ENCODE measurements at regions not wholly inside any gene's neighbourhood (a gene's known extent, or its start where the extent isn't known, plus 50 kb on each side); places are given as distances from the start of the nearest gene placed in this dataset.

DNA sequence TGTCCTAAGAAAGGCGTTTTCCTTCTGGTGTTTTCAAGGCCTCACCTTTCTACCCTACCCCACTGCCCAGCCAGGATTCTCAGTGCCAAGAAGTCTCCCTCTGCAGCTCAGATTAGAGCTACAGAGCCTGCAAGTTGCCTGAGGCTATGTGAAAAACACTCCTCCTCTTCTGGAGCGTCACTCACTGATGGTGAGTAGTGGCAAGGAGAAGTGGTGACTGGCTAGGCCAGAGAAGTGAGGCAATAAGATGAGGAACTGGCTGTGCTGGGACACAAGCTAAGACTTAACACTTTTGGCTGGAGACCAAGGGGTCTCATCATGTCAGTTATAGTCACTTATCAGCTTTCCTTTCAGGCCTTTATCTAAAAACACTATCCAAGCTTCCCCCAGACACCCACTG is 86.7 kb upstream of the PRKAR2B start:
- H3K4me3 ChIP-seq, result no peak overlapping the region
- H3K9me3 ChIP-seq, result no peaks in the 10 kb centered on the region
- no peak overlapping the region for H3K27ac ChIP-seq
- intact Hi-C loops (cut with DNase I; ENCODE audit: low total_unique reads), result no loop called here
- no peak for DNase-seq
- H3K27me3 ChIP-seq, result no peaks in the 10 kb centered on the region
- no peaks in the 10 kb centered on the region for H3K36me3 ChIP-seq
- TF ChIP-seq POLR2A (IDR thresholded peaks at IDR 0.05), result no peak
- TF ChIP-seq, protein P1, sequence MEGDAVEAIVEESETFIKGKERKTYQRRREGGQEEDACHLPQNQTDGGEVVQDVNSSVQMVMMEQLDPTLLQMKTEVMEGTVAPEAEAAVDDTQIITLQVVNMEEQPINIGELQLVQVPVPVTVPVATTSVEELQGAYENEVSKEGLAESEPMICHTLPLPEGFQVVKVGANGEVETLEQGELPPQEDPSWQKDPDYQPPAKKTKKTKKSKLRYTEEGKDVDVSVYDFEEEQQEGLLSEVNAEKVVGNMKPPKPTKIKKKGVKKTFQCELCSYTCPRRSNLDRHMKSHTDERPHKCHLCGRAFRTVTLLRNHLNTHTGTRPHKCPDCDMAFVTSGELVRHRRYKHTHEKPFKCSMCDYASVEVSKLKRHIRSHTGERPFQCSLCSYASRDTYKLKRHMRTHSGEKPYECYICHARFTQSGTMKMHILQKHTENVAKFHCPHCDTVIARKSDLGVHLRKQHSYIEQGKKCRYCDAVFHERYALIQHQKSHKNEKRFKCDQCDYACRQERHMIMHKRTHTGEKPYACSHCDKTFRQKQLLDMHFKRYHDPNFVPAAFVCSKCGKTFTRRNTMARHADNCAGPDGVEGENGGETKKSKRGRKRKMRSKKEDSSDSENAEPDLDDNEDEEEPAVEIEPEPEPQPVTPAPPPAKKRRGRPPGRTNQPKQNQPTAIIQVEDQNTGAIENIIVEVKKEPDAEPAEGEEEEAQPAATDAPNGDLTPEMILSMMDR (IDR thresholded peaks at IDR 0.05), result no peak
- H3K4me1 ChIP-seq, result no peaks in the 10 kb centered on the region

DNA sequence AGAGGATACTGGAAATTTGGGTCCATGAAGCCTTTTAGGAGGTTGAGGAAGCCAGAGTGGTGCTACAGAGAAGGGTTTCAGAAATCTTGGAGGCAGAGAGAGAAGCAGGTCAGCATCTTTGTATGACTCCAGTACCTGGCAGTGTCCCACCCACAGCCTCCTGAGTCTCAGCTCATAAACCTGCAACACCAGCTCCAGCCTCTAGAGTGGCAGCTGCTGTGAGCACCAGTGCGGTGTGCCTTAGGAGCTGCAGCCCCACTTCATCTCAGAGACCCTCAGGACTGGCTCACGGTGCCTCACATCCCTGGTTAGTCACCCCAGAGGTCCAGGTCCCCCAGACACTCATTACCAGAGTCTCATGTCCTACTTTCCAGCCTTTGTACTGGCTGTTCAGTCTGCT is 84.8 kb upstream of the PRKAR2B start:
- no peaks in the 10 kb centered on the region for H3K4me1 ChIP-seq
- H3K9me3 ChIP-seq, result no peaks in the 10 kb centered on the region
- H3K4me3 ChIP-seq, result no peak overlapping the region
- no peak overlapping the region for H3K27ac ChIP-seq
- no peaks in the 10 kb centered on the region for H3K36me3 ChIP-seq
- DNase-seq, result no peak
- no peaks in the 10 kb centered on the region for H3K27me3 ChIP-seq
- intact Hi-C loops (cut with DNase I; ENCODE audit: low total_unique reads), result no loop called here
- TF ChIP-seq, protein P1 (IDR thresholded peaks at IDR 0.05), result no peak
- TF ChIP-seq POLR2A (IDR thresholded peaks at IDR 0.05), result no peak

DNA sequence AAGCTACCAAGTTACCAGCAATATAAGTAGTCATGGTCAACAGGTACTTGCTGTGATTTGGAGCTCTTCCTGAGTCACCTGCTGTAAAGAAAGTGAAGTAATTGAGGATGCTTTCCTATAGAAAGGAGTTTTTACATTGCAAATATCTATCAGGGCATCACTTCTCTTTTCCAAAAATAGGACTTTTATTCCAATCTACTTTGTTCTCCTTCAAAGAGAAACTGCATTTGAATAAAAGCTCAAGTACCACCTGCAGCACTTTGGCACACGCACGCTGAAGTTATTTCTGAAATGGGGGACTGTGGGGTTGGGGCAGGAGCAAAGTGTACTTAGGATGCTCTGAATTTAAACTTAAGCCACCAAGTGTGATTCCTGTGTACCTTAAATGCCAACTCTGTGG is 81.8 kb upstream of the PRKAR2B start:
- Histone ChIP-seq H3K4me1 (no peaks in the 10 kb centered on the region), H3K27me3 (no peaks in the 10 kb centered on the region), H3K4me3 (no peak overlapping the region), H3K9me3 (no peaks in the 10 kb centered on the region), H3K36me3 (no peaks in the 10 kb centered on the region), H3K27ac (no peak overlapping the region)
- DNase-seq, result no peak
- no peak for TF ChIP-seq POLR2A (IDR thresholded peaks at IDR 0.05)
- TF ChIP-seq, protein P1 (IDR thresholded peaks at IDR 0.05), result no peak
- intact Hi-C loops (cut with DNase I; ENCODE audit: low total_unique reads), result no loop called here

DNA sequence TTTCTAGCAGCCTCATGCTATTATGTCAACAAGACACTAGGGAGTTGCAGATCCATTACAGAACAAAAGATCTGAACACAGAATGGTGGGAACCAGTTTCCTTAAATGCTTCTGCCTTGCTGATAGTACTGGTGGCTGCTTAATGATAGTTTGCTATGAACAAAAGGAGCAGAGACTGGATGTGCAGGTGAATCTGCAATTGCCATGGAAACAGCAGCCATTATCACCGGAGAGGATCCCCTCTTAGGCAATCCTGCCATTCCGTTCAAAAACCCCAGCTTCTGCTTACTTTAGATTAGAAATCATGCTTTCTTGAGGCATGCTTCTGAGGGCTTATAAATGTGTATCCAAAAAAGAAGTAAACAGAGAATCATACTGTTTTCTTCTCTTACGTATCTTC is 80.0 kb upstream of the PRKAR2B start:
- Histone ChIP-seq H3K4me3 (no peak overlapping the region), H3K36me3 (no peaks in the 10 kb centered on the region), H3K4me1 (no peaks in the 10 kb centered on the region), H3K27me3 (no peaks in the 10 kb centered on the region), H3K27ac (no peak overlapping the region), H3K9me3 (no peaks in the 10 kb centered on the region)
- no peak for TF ChIP-seq POLR2A (IDR thresholded peaks at IDR 0.05)
- TF ChIP-seq, protein P1 (IDR thresholded peaks at IDR 0.05), result no peak
- DNase-seq, result no peak
- intact Hi-C loops (cut with DNase I; ENCODE audit: low total_unique reads), result no loop called here

DNA sequence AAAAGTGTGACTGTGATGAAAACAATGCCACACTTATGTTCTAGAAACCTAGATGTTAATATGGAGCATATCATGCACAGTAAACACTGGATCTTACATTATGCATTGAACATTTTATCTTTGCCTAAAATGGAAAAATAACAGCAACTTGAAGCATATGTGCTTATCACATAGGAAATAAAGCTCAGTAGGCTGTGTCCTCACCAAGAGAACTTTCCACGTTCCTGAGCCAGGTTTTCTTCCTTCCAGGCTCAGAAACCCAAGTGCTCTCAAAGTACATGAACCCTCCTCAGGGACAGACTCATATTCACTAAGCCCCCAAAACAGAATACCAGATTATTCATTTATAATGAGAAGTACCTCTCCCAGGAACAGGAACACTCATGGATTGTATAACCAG is 79.4 kb upstream of the PRKAR2B start:
- no peak overlapping the region for H3K27ac ChIP-seq
- no peak for DNase-seq
- TF ChIP-seq, protein P1 (IDR thresholded peaks at IDR 0.05), result no peak
- TF ChIP-seq POLR2A (IDR thresholded peaks at IDR 0.05), result no peak
- no peaks in the 10 kb centered on the region for H3K36me3 ChIP-seq
- H3K4me1 ChIP-seq, result no peaks in the 10 kb centered on the region
- intact Hi-C loops (cut with DNase I; ENCODE audit: low total_unique reads), result no loop called here
- no peaks in the 10 kb centered on the region for H3K27me3 ChIP-seq
- no peak overlapping the region for H3K4me3 ChIP-seq
- no peaks in the 10 kb centered on the region for H3K9me3 ChIP-seq

Data from uterus (tissue), 3 donors.